Heart right ventricle (tissue), 16 donors: ENCODE measurements at regions not wholly inside any gene's neighbourhood (a gene's known extent, or its start where the extent isn't known, plus 50 kb on each side); places are given as distances from the start of the nearest gene placed in this dataset.

Source experiments
- ATAC-seq, 8 donors: fragments of 200-7000 bp; cut with Tn5 transposase; one replicate each; pipeline ENCODE4 v1.9.1; 2020; ENCODE audit warnings: mild to moderate bottlenecking in 8 of 8, moderate library complexity in 8 of 8, moderate number of reproducible peaks in 1 of 8
- DNase-seq, 2 donors: peaks; one replicate each; pipeline ENCODE4 v3.0.0-alpha.2; 2020
- H3K27ac ChIP-seq, 10 donors: fragments of 200-600 bp; sonication (generic) in 2 of 10; one replicate each; pipeline versions ENCODE4 v1.5.0 to v1.8.0; 2020 to 2022; ENCODE audit warnings: mild to moderate bottlenecking in 3 of 10
- H3K27me3 ChIP-seq, 7 donors: fragments of 200-600 bp; one replicate each; pipeline ENCODE4 v1.8.0; 2021 to 2022; ENCODE audit warnings: mild to moderate bottlenecking in 2 of 7
- H3K36me3 ChIP-seq, 9 donors: fragments of 200-600 bp; sonication (generic) in 1 of 9; one replicate each; pipeline versions ENCODE4 v1.5.0 to v1.8.0; 2020 to 2022; ENCODE audit warnings: mild to moderate bottlenecking in 2 of 9
- H3K4me1 ChIP-seq, 9 donors: fragments of 200-600 bp; sonication (generic) in 1 of 9; one replicate each; pipeline versions ENCODE4 v1.5.0 to v1.8.0; 2020 to 2022; ENCODE audit warnings: mild to moderate bottlenecking in 4 of 9
- H3K4me3 ChIP-seq, 10 donors: fragments of 200-600 bp; sonication (generic) in 2 of 10; one replicate each; pipeline versions ENCODE4 v1.5.0 to v1.8.0; 2020 to 2022; ENCODE audit warnings: mild to moderate bottlenecking in 7 of 10, moderate library complexity in 2 of 10
- H3K9me3 ChIP-seq, 11 donors: fragments of 200-600 bp in 10 of 11; sonication (generic) in 2 of 11; one replicate each; pipeline versions ENCODE4 v1.5.0 to v1.8.0; 2013 to 2022; ENCODE audit warnings: mild to moderate bottlenecking in 2 of 11, control low read depth in 1 of 11, moderate library complexity in 1 of 11
- WGBS, 2 donors: extraction: QIAGEN DNeasy Blood & Tissue Kit; methylation state at CpG; one replicate each; pipeline ENCODE4 v1.1.7; 2013; ENCODE audit warnings: inconsistent platforms in 1 of 2; 5-methylcytosine and 5-hydroxymethylcytosine counted together
- intact Hi-C, 10 donors: fragments of 100-400 bp; cut with DNase I; formaldehyde crosslinking; loops; one replicate each; pipeline versions ENCODE4 v1.11.1 to v1.14.2; 2022
- TF ChIP-seq, protein P1 (sequence below), 9 donors: fragments of 200-600 bp; sonication (generic) in 2 of 9; IDR thresholded peaks; one replicate each; pipeline versions ENCODE4 v1.5.0 to v1.8.0; 2021 to 2022; ENCODE audit warnings: antibody characterized with exemption in 9 of 9, mild to moderate bottlenecking in 5 of 9, moderate library complexity in 1 of 9
- donor health status: Arrhythmogenic right ventricular cardiomyopathy.
- donor health status: ischemic (EF 13 %, LVEDD 7.1; RV severe dilation, severe dysfunction).
- donor health status: healthy with polysubstance abuse.
- donor health status: DM: no; HTN: yes; CAD: no.
- donor health status: DM: no; HTN: no; CAD: no.
- donor health status: ischemic (EF 25% LVEDD 6.9; RV normal size, moderate dysfunction).
- donor health status: ischemic (EF 25% LVEDD 5.7; RV mildly dilated, moderate dysfunction).
- donor health status: healthy.
- donor health status: DM: yes; HTN: yes; CAD: no.
- donor health status: Ischemic cardiomyopathy.
- donor health status: ischemic (EF 35%, LVEDD 5.7; RV mildly dilated, moderate dysfunction).
- donor health status: nonischemic (EF 11% LVEDD 7.7; RV severe dilation, severe dysfunction).
- donor health status: DM: yes; HTN: yes; CAD: no.
- donor health status: PGD.
- donor health status: ischemic (EF 29% LVEDD 5.4; RV normal size, mild dysfunction).
- donor health status: nonischemic (EF 23%, LVEDD 6.1; RV moderate dilation, normal function).

DNA sequence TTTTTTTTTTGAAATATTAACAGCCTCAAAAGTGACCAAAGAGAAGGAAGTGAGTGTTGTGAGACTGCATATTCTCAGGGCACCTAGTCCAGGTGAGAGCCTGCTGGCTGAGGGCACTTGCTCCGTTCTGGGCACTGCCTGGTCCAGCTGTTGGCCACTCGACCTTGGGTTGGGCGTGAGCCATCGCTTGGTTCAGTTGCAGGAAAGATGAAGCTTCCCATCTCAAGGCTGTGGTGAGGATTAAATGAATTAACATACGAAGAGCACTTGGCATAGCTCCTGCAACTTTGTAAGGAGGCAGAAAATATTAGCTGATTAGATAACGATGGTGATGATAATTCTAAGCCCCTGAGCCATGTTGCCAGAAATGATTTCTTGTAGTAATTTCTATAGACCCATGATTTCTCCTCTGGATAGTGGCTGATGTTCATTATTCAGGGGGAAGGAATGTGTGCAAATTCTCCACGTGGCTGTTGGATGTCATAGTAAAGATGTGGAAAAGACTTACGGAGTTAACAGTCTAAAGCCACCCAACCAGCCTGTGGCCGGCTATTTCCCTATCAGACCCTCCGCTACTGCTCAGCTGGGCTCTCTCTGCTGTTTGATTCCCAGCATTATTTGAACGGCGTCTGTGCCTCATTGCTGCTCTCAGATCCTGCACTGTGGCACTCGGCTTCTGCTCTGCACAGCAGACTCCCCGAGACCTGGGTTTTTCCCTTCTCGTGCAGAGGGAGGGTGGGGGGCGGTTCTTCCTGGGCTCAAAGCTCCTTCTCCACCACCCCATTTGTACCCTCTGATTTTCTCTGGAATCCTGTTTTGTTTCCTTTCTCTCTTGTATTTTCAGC, 221.1 kb downstream of the GALR1 start:
- WGBS, 2 donors: 55% methylated on average over 16 of the region's 16 CpGs
- Histone ChIP-seq H3K4me3 (no peak overlapping the region), H3K36me3 (no peaks in the 10 kb centered on the region), H3K4me1 (no peaks in the 10 kb centered on the region), H3K27ac (no peak overlapping the region), H3K9me3 (no peaks in the 10 kb centered on the region), H3K27me3 (peaks cover 0 to 20% (median 0%) of the 10 kb centered on the region in 7 donors)
- TF ChIP-seq, protein P1, sequence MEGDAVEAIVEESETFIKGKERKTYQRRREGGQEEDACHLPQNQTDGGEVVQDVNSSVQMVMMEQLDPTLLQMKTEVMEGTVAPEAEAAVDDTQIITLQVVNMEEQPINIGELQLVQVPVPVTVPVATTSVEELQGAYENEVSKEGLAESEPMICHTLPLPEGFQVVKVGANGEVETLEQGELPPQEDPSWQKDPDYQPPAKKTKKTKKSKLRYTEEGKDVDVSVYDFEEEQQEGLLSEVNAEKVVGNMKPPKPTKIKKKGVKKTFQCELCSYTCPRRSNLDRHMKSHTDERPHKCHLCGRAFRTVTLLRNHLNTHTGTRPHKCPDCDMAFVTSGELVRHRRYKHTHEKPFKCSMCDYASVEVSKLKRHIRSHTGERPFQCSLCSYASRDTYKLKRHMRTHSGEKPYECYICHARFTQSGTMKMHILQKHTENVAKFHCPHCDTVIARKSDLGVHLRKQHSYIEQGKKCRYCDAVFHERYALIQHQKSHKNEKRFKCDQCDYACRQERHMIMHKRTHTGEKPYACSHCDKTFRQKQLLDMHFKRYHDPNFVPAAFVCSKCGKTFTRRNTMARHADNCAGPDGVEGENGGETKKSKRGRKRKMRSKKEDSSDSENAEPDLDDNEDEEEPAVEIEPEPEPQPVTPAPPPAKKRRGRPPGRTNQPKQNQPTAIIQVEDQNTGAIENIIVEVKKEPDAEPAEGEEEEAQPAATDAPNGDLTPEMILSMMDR (IDR thresholded peaks at IDR 0.05): no peak
- DNase-seq: no peak
- intact Hi-C loops: no loop called here
- no peak for ATAC-seq

DNA sequence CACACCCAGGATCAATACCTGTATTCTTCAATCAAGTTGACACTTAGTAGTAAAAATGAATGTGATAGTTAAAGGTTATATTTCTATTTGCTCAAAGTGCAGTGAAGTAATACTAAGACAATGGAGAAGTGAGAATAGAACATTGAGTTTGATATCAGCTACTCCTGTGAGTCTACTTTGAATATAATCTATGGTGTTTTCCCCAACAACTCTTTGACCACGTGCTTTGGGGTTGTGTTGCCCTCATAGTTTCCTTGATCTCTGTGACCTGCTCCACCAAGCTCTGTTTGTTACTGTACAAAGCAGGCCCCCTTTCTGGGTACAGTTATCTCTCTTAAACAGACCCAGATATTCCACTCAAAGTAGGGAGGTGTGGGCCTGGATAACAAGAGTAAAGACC, 222.9 kb downstream of the GALR1 start:
- ATAC-seq: no peak
- H3K36me3 ChIP-seq: no peaks in the 10 kb centered on the region

DNA sequence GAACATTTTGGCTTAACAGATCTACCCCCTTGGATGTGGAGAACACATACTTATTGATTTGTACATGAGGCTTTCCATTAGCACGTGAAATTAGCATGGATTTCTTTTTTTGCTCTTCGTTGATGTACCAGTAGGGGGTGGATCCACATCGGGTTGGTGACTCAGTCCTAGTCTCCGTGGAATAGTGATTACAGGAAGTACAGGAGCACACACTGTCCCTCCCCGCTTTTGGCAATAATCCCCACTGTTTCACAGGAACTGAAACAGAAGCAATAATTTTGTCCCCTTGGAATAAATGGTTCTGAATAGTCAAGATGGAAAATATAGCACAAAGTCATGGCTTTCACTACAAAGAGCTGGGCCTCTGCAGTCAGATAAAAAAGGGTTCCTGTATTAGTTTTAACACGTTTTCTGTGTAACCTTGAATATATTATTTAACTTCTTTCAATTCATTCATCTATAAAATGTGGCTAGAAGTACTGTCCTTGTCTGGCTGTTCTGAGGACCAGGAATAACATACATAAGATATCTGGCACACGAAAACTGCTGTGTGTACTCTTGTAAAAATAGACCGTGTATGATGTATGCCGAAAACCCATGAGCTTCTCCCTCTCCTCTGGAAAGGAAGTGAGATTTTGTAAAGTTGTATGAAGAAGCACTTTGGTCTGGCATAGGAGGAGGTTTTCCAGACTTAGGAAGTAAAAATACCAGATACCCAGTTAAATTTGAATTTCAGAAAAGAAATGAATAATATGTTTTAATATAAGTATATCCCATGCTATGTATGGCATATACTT, 229.2 kb downstream of the GALR1 start:
- 30 to 31% methylated on average over 9 of the region's 9 CpGs for WGBS, 2 donors
- ATAC-seq: peak in 7 of 8 donors; percentile 84 to 98 (median 91)
- DNase-seq: peak in 1 of 2 donors; percentile 81

More for the DNA sequence above, 222.9 kb downstream of the GALR1 start:
- H3K9me3 ChIP-seq: peaks cover 0 to 3% (median 0%) of the 10 kb centered on the region in 11 donors
- H3K27ac ChIP-seq: no peak overlapping the region
- no peaks in the 10 kb centered on the region for H3K4me1 ChIP-seq
- WGBS, 2 donors: 70 to 77% methylated on average over 1 of the region's 1 CpG
- H3K27me3 ChIP-seq: peaks cover 0 to 12% (median 0%) of the 10 kb centered on the region in 7 donors
- TF ChIP-seq, protein P1 (IDR thresholded peaks at IDR 0.05): no peak
- intact Hi-C loops: no loop called here
- DNase-seq: no peak
- H3K4me3 ChIP-seq: no peak overlapping the region

More for the DNA sequence above, 229.2 kb downstream of the GALR1 start:
- no peak overlapping the region for H3K4me3 ChIP-seq
- H3K9me3 ChIP-seq: peaks cover 0 to 11% (median 0%) of the 10 kb centered on the region in 11 donors
- peak overlapping the region in 7 of 10 donors; percentile 26 to 62 (median 54) for H3K27ac ChIP-seq
- TF ChIP-seq, protein P1 (IDR thresholded peaks at IDR 0.05): peak in 6 of 9 donors; percentile 19 to 45 (median 25)
- peaks cover 0 to 8% (median 0%) of the 10 kb centered on the region in 7 donors for H3K27me3 ChIP-seq
- no peaks in the 10 kb centered on the region for H3K36me3 ChIP-seq
- intact Hi-C loops: loop anchor here in 1 of 10 donors (2.0 kb wide), 1 partner anchor 72 kb away; no protein-coding TSS in a partner anchor
- H3K4me1 ChIP-seq: peaks cover 0 to 14% (median 0%) of the 10 kb centered on the region in 9 donors
